HG02981 (cell line): ENCODE measurements at regions not wholly inside any gene's neighbourhood (a gene's known extent, or its start where the extent isn't known, plus 50 kb on each side); places are given as distances from the start of the nearest gene placed in this dataset.
"Not testable (repeated sequence)": the region's sequence is repeated elsewhere in the genome, so short reads cannot be mapped to it uniquely, and the experiment has no call there.

Source experiments
- ATAC-seq: cut with Tn5 transposase; IDR thresholded peaks from one replicate; pipeline ENCODE4 v1.9.1; 2021; ENCODE audit warnings: mild to moderate bottlenecking, moderate library complexity; ENCODE audit not compliant: unreplicated experiment

GRCh38 chr3:163362151-163362550 is 1716.1 kb downstream of the SI start:
- ATAC-seq: no peak

GRCh38 chr3:163361357-163361878 is 1716.9 kb downstream of the SI start:
- ATAC-seq: not testable (repeated sequence)

DNA sequence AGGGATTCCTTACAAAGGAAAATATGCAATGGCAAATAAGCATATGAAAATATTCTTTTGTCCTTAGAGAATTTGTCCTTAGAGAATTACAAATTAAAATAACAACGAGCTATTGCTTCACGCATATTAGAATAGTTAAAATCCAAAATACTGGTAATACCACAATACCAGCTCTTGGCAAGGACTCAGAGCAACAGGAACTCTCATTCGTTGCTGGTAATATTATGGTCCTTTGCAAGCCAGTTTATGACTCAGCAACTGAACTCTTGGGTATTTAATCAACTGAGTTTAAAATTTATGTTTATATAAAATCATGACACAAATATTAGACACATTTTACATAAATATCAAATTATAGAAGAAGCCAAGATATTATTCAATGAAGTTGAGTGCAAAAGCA is 1730.4 kb downstream of the SI start:
- no peak for ATAC-seq

DNA sequence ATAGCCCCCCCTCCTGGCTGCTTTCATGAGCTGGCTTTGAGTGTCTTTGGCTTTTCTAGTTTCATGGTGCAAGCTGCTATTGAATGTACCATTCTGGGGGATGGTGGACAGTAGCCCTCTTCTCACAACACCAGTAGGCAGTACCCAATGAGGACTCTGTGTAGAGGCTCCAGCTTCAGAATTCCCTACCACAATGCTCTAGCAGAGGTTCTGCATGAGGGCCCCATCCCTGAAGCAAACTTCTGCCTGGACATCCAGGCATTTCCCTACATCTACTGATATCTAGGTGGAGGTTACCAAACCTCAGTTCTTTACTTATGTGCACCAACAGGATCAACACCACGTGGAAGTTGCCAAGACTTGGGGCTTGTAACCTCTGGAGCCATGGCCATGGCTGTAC is 1742.9 kb downstream of the SI start:
- ATAC-seq: no peak

DNA sequence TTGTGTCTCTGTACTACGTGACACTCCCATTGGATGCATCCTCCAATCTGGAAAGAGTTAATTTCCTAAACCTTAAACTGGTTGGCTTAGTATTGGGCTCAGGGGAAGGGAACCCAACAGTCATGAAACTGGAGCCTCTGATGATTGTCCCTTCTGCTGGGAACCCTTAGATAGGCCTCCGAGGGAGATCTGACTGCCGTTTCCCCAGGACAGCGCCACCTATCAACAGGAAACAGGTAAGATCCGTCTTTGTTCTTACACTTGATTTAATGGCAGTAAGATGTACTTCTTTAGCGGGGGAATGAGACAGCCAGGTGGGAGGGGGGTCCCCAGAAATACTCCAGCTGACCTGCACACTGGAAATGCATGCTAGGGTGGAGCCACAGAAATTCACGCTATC is 1749.6 kb downstream of the SI start:
- ATAC-seq: no peak

DNA sequence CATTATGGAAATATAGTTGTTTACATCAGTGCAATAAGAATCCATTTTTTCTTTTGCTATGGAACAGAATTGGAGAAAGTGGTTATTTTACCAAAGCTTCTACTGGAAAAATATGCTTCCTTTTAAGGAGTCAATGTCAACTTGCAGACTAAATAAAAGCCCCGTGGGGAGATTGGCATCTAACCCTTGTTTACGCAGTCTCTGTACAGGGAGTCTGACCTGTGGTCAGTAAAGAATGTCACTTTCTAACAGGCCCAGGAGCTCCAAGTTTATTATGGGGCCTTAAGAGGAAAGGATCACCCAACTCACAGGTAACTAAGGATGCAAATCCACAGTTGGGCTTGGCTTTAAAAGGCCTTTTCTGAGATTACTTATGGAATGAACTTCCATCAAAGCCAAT is 1751.2 kb downstream of the SI start:
- no peak for ATAC-seq

- ATAC-seq: no peak
These were observed 1762.5 kb downstream of the SI start for GRCh38 chr3:163315786-163316185.

- ATAC-seq: no peak
These were observed 1771.9 kb downstream of the SI start for GRCh38 chr3:163306405-163306804.

DNA sequence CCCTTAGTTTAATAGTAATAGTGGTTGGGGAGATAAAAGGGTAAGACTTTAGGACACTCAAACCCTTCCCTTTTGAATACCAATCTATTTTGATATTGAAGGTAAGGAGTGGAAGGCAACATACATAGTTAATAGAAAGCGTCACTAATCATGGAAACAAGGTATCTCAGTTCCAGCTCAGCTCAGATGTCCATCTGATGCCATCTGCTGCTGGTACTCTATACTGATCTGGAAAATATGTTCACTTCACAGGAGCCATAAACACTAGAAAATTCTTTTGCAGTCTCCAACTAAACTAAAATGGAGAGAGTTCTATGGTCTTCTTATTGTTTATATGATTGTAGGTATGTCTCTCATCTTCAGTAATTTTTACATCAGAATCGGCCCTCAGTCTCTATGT is 1777.1 kb downstream of the OTOL1 start:
- ATAC-seq: no peak

- ATAC-seq: no peak
These were observed 1770.1 kb downstream of the OTOL1 start for GRCh38 chr3:163266731-163267130.

GRCh38 chr3:163261618-163262017 is 1765.0 kb downstream of the OTOL1 start:
- ATAC-seq: no peak

DNA sequence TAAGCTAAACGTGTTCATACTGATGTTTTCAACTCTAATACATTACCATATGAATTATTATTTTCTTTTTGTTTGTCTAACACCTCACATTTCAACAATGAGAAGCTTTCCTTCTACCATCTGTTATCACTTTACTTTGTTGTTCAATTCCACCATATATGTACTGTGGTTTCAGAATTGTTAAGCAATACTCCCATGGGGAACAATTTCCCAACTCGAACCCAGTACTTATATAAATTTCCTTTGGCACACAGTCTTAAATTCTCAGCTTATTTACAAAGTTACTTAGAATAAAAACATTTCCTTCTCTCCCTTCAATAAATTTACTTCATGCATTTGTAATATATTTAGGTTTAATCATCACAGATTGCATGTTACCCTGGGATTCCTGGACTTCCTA is 1764.4 kb downstream of the OTOL1 start:
- no peak for ATAC-seq

DNA sequence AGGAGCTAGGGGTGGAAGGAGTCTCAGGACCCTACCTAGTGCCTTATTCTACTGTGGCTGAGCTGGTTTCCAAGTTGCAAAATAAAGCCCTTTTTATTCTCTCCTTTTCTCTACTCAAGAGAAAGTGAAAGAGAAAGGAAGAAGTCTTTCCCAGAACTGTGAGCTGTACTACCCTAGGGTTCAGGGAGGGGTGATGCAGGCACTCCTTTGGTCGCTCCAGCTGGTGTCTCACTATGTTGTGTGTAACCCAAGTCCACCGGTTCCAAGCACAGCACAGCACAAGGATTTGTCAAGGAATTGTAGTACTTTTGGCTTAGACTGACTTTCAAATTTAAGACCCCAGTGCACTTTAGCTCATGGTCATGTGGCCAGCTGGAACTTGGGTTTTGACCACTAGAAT is 1721.7 kb downstream of the OTOL1 start:
- no peak for ATAC-seq

- ATAC-seq: no peak
These were observed 1717.2 kb downstream of the OTOL1 start for GRCh38 chr3:163213838-163214237.

DNA sequence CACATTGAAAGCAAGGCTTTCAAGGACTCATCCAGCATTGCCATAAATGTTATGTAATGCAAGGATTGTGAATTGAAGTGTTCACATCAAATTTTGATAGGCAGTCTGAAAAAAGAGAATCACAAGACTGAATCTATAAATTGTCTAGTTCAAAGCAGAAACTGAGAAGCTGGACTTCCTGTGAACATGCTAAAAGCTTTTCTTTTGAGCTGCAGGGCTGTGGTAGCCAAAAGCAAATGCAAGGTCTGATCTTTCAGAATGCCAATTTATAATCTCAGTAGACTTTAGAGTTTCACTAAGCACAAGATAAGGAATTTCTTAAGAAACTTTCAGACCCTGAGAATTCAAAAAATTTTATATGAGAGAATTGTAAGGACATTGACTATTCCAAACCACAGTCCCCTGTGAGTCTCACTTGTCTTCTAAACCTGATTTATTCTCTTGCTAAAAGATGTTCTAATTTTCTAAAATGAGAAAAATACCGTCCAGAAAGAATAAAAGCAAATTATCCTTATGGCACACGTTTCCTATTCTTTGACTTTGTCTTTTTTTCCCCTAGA is 1700.3 kb downstream of the OTOL1 start:
- no peak for ATAC-seq

DNA sequence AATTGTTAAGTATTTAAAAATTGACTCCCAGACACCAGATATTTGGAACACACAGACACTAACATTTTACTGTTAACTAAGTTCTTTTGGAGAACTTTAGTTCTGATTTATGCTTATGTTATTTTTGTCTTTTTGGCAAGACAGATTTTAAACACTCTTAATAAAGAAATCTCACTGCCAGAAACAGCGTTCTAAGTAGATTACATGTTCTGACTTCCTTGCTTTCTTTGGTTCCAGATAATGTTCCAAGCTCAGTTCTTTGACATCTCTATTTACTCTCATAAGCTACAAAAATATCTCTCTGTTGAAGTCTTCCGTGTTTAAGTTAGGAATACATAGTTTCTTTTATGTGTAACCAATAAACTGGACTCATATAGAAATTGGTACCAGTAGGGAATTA is 1699.6 kb downstream of the OTOL1 start:
- ATAC-seq: no peak

GRCh38 chr3:163185721-163186350 is 1689.2 kb downstream of the OTOL1 start:
- no peak for ATAC-seq

DNA sequence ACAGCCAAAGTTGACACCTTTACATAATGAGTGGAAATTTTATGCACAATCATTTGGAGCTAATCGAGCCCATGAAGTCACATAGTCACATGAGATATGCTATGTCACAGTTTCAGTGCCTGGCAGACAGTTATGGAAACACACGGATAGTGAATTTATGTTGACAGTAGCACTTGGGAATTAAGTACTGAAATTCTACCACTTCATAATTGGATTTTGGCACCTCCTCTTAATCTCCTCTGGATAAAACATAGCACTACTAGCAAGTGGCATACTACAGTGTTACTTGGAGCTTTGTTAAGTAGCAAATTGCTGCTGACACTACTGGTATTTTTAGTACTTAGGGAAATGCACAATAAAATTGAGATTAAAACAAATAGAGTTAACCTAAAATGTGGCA is 1679.4 kb downstream of the OTOL1 start:
- ATAC-seq: no peak

- ATAC-seq: not testable (repeated sequence)
These were observed 1675.9 kb downstream of the OTOL1 start for GRCh38 chr3:163172513-163172912.

- ATAC-seq: no peak
These were observed 1669.6 kb downstream of the OTOL1 start for GRCh38 chr3:163166197-163166596.

DNA sequence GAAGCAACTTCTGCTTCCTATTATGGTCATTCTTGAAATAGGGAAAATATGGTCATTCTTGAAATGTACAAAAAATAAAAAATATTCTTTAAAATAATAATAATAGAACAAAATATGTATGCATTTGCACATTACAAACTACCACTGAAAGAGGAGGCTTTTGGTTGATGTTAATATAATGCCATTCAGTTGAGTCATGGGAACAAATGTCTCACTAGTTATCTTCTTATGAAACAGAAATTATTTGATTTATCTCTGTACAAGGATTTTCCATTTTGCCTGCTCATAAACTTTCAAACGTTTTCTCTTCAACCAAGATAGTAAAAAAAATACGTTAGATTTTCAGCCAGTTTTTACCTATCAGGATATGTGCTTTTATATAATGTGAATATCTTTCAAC is 1662.7 kb downstream of the OTOL1 start:
- ATAC-seq: no peak

- ATAC-seq: no peak
These were observed 1643.0 kb downstream of the OTOL1 start for GRCh38 chr3:163139600-163139999.

DNA sequence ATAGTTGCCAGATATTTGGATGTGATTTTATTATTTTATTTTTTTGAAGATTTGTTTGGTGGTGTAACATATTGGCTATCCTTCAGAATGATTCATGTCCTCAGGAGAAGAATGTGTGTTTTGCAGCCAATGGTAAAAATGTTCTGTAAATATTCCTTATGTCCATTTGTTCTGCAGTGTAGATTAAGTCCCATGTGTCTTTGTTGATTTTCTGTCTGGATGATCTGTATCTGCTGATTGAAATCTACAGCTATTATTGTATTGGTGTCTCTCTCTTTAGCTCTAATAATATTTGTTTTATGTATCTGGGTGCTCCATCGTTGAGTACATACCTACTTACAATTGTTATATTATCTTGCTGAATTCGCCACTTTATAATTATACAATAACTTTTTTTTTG is 1641.7 kb downstream of the OTOL1 start:
- ATAC-seq: no peak
